DMS79 treated with DMSO at 0.1 percent for 48 hours (cell line): ENCODE measurements at regions not wholly inside any gene's neighbourhood (a gene's known extent, or its start where the extent isn't known, plus 50 kb on each side); places are given as distances from the start of the nearest gene placed in this dataset.
"Not testable (repeated sequence)": the region's sequence is repeated elsewhere in the genome, so short reads cannot be mapped to it uniquely, and the experiment has no call there.

Experiments
- DNase-seq: peaks from one replicate; lab custom pipeline; 2025; lab: John Stamatoyannopoulos, UW

DNA sequence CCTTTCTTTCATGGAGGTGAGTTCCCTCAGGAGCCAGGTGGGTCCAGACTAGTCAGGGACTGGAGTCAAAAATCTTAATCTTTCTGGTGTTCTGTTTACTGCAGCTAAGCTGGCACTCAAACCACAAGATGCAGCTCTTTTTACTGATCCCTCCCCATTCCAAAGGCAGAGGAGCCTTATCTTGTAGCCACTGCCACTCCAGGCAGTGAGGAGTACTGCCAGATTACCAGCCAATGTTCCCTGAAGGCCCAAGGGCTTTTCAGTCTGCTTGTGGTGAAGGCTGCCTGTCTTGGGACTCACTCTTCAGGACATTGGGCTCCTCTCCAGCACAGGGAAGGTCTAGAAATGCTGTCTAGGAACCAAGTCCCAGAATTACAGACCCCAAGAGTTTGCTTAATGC is 490.4 kb upstream of the ADGRB3 start:
- DNase-seq = no peak

DNA sequence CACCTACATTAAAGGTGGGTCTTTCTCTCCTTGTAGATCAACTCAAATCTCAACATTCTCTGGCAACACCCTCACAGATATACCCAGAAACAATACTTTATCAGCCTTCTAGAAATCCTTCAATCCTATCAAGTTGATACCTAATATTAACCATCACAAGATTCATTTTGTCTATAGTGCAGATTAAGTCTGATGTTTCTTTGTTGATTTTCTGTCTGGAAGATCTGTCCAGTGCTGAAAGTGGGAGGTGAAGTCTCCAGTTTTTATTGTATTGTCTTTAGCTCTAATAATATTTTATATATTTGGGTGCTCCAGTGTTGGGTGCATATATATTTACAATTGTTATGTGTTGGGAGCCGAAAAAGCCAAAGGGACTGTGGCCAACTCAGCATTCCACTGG is 493.9 kb upstream of the ADGRB3 start:
- DNase-seq = no peak

DNA sequence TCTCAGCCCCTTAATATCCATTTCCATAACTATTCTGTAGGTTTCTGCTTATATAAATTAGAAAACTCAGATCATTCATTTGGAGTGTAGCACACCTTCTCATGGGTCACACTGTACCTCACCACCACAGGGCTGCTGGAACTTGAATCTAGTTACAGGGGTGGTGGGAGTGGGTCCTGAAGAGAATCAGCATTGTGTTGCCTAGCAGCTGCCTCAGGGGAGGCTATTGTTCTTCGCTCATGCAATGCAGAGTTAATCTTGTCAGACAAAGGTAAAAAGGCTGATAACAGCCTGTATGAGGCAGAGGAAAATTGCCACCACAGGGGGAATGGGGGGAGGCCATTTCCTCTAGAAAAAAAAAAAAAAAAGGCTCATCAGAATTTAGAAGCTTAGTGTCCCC is 496.0 kb upstream of the ADGRB3 start:
- DNase-seq = no peak

DNA sequence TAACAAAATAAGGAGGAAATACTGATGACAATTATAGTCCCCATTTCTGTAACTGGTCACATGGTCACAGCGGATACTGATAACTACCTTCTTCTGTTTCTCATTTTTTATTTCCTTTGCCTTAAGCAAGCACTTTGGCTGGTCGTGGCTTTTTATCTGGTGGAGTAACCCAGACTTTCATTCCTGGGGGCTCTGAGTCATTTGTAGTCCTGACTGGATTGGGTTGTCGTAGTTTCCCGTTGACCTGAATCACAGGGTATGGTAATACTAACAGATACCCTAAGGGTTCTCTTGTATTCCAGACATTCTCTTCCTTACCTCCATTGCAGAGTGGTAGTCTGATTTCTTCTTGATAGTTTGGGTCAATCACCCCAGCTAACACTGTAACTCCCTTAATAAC is 500.3 kb upstream of the ADGRB3 start:
- DNase-seq = no peak

DNA sequence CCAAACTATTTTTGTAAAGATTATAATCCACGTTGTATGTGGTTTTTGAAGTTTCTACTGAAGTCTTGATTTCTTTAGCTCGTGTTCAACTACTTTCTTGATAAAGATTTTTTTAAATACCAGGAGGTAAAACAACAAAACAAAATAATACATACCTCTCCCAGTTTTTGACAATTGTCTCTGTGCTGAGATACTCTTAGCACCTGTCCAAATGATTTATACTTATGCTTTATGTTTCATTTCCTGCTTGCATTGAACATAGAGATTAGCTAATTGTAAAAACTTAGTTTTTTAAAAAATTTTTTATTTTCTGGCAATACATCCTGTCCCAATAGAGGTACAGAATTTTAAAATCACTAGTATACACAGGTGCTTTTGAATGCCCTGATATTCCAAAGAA is 506.9 kb upstream of the ADGRB3 start:
- no peak for DNase-seq

DNA sequence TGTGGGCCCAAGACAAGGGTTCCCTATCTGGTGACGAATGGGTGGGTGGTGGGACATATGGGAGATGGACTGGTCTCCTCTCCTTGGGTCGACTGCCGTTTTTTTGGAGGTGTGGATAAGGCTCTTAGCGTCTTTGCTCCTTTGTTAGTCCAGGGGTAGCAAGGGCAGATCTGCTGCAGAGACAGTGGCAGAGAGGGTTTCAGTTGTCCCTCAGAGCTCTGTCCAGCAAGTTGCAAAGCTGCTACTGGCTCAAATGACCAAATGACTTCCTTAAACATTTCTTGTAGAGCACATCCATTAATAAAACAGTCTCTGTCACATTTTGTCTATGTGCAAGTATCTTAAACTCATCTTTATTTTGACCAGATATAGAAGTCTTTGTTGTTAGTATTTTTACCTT is 508.0 kb upstream of the ADGRB3 start:
- DNase-seq = no peak

DNA sequence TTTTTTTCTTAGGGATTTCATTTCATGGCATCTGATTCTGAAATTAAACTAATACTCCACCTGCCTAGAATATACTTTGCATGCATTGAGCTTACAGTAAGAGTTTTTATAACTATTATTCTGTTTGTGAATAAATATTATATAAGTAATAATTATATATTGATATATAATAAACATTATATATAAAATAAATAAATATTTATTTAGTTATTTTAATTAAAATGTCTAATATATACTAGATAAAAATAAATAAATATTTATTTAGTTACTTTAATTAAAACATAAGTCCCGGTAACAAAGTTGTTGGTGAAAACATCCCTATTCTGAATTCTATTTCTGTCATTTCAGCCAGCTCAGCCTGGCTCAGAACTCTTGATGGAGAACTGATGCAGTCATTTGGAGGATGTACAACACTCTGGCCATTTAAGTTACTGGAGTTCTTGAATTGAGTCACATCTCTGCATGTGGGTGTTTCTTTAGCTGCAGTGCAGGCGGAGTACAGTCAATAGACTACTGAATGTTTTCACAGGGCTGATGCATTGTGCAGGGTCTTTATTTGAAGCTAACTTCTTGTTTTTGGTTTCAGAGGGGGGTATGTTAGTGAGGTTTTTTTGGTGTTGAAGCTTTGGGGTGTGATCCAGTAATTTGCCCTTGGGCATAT is 508.9 kb upstream of the ADGRB3 start:
- DNase-seq = no peak

DNA sequence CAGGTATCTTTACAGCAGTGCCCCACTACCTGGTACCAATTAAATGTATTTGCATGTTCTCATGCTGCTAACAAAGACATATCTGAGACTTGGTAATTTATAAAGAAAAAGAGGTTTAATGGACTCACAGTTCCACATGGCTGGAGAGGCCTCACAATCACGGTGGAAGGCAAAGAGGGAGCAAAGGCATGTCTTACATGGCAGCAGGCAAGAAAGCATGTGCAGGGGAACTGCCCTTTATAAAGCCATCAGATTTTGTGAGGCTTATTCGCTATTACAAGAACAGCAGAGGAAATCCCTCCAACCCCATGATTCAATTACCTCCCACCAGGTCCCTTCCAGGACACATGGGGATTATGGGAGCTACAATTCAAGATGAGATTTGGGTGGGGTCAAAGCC is 512.1 kb upstream of the ADGRB3 start:
- not testable (repeated sequence) for DNase-seq

DNA sequence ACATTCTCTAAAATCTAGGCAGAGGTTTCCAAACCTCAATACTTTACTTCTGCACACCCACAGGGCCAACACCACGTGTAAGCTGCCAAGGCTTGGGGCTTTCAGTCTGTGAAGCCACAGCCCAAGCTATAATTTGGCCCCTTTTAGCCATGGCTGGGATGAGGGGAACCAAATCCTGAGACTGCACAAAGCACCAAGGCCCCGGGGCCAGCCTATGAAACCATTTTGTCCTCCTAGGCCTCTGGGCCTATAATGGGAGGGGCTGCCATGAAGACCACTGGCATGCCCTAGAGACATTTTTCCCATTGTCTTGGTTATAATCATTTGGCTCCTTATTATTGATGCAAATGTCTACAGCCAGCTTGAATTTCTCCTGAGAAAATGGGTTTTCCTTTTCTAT is 513.0 kb upstream of the ADGRB3 start:
- DNase-seq = no peak

DNA sequence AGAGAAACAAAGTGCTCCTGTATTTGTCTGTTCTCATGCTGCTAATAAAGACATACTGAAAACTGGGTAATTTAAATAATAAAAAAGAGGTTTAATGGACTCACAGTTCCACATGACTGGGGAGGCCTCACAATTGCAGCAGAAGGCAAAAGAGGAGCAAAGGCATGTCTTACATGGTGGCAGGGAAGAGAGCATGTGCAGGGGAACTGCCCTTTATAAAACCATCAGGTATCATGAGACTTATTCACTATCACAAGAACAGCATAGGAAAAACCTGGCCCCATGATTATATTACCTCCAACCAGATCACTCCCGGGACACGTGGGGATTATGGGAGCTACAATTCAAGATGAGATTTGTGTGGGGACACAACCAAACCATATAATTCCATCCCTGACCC is 514.1 kb upstream of the ADGRB3 start:
- DNase-seq = not testable (repeated sequence)

DNA sequence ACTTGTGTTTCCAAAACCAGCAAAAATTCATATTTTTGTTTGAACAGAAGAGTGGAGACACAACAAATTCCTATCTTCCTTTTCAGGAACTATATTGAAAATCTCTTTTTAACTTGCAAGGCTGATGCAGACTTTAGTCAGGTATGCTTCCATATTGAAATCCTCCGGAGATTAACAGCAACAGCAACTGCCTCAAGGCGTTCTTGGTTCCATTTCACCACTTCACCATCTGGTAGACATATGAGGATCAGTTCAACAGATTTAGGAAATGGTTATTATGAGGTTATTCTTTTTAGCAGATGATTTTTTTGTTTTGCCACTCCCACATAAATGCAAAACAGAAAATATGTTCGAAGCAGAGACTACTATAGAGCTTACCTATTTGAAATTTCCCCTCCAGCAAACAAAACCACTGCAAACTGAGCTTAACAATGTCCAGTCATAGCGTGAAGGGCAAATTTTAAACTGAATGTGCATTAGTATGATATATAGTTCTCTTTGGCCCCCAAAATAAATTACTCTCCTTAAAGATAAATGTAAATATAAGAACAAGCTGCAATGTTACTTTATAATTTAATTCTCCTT is 520.5 kb upstream of the ADGRB3 start:
- DNase-seq = no peak

DNA sequence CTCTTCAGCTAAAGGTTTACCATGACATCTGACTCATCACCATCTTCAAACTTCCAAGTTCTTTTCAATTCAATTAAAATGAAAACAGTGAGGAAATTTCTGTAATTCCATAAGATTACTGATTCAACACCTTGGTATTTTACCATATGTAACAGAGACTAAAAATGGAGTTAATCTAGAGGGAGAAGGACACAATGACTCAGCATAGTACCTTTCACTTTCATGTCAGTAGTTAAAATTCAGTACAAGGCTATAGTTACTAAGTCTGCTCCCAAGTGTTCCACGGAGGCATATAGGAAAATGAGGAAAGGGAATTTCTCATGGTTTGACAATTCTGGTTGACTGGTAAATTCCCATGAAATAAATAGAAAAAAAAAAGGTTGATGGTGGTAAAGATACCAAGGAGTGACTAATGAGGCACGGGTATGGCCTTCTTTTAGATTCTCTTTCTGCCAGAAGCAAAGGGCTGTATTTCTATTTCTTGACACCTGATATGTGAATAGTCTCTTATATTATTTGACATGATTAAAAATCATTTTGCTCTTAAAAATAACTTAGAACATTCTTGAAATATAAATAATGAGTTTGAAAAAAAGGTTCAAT is 526.7 kb upstream of the ADGRB3 start:
- DNase-seq = no peak

DNA sequence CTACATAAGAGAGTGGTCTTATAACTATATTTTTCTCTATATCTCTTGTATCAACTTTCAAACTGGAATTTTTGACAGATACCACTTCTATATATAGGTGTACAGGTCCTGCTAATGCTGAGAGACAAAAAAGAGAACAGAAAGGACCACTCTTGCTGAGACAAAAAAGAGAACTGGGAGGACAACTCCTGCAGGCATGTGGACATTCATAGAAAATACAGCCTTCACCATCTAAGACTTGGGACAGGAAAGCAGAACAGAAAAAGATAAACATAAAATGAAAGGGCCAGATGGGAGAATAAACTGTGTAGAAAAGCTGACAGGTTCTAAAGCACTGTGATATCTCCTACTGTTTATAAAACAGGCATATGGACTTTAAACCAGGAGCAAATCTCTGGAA is 541.0 kb upstream of the ADGRB3 start:
- DNase-seq = no peak

DNA sequence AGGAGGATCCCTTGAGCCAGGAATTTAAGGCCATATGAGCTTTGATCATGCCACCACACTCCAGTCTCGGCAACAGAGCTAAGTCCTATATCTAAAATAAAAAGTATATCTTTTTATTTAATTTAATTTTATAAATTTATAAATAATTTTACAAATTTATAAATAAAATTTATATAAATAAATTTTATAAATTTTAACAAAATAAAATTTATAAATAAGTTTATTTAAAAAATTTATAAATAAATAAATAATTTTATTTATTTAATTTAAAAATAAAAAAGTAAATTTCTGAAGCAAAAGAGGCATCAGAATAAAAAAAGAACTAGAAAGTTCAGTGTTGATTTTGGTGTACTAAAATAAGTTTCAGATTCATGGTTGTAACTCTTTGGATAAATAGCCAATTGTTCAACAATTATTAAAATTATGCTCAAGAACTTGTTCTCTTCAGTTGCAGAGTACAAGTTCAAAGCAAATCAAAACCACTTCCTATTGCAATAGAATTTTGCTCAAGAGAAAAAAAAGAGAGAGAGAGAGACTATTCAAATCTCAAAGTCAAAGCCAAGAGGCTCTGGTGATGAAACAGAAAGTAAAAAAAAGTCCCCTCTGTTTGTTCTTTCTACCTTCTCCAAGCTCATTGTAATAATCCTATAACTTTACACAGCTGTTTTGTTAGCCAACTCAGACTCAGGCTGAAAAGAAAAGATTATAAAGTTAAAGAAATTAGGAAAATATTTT is 547.5 kb upstream of the ADGRB3 start:
- no peak for DNase-seq

DNA sequence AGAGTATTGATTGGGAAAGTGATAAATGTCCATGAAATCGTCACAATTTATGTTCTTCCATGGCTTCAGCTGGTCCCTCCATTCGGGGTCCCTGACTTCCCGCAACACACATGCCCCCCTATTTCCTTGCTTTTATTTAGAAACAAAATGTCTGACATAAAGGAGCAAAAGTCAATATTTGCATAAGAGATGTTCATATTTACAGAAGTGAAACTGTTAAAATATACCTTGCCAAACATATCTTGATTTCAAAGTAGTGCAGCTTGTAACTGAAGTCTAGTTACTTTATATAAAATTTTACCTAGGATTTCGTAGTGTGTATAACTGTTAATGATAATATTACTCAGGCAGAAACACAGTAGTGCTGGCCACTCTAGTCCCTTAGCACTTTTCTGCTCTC is 548.9 kb upstream of the ADGRB3 start:
- no peak for DNase-seq

DNA sequence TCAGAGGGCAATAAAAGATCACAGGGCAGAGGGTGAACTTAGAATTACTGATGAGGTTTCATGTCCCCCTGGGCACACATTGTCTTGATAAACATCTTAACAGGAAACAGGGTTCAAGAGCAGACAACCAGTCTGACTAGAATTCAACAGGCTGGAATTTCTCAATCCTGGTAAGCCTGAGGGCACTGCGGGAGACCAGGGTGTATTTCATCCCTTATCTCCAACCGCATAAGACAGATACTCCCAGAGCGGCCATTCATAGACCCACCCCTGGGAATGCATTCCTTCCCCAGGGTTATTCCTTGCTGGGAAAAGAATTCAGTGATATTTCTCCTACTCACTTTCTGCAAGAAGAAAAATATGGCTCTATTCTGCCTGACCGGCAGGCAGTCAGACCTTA is 549.5 kb upstream of the ADGRB3 start:
- DNase-seq = not testable (repeated sequence)

DNA sequence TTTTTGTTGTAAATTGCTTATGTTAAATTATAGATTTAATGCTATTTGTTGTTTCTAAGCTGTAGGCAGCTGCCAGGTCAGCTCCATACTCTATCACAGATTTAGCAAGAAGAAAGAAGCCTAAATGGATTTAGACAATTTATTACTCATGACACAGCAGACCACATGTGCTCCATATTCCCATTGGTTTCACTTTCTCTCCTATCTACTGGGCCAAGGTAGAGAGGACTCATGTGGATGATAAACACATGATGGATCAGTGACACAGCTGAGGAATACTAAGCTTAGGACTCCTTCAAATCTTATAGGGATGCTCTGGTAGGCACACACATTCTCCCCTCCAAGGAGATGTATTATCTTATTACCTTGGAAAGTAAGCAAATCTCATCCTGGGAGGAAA is 553.0 kb upstream of the ADGRB3 start:
- DNase-seq = no peak

DNA sequence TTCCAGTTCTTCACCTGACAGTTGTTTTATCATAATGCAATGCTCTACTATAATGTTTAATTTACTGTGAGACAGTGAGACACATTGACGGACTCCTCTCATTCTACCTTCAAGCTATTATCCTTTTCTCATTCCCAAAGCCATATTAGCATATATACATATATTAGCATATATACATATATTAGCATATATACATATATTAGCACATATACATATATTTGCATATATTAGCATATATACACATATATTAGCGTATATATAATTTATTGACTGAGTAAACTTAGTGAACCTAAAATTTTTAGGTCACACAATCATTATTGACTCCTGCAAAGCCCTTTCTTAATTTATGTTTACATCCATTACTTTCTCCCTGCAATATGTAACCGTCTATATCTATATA is 555.0 kb upstream of the ADGRB3 start:
- no peak for DNase-seq

DNA sequence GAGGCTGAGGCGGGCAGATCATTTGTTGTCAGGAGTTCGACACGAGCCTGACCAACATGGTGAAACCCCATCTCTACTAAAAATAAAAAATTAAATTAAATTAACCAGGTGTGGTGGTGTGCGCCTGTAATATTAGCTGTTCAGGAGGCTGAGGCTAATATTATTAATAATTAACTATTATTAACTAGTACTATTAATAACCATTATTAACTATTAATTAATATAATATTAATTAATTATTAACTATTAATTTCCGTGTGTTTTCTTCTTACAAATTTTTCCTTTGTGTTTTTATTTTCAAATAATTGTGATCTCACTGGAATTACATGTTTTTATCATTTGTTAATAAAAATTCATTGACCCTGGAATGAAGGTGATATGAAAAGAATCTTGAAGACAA is 557.4 kb upstream of the ADGRB3 start:
- no peak for DNase-seq

DNA sequence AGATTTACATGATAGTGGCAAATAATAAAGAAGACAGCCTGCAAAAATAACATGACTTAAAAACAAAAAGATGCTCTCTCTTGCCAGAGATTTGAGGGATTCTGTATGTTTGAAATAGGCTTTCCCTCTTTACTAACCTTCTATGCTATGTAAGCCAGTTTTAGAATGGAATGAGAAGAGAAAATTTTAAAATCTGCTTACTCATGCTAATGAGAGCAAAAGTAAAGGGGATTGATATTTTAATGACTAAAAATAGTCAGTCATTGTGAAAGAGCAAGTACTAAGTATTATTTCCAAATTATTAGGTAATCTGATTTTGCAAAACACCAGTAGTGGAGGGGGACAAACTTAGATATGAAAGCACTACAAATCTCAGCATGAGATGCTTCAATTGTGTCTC is 563.3 kb upstream of the ADGRB3 start:
- DNase-seq = no peak

DNA sequence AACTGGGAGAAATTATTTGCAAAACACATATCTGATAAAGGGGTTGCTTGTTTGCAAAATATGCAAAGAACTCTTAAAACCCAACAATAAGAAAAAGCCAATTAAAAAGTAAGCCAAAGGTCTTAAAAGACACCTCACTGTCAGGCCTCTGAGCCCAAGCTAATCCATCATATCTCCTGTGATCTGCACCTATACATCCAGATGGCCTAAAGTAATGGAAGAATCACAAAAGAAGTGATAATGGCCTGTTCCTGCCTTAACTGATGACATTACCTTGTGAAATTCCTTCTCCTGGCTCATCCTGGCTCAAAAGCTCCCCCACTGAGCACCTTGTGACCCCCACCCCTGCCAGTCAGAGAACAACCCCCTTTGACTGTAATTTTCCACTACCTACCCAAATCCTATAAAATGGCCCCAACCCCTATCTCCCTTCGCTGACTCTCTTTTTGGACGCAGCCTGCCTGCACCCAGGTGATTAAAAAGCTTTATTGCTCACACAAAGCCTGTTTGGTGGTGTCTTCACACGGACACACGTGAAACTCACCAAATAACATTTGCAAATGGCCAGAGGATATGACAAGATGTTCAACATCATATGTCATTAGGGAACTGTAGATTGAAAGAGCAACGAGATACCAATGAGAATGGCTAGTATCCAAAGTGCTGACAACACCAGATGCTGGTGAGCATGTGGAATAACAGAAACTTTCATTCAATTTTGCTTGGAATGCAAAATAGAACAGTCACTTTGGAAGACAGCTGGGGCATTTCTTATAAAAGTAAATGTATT is 565.0 kb upstream of the ADGRB3 start:
- no peak for DNase-seq

DNA sequence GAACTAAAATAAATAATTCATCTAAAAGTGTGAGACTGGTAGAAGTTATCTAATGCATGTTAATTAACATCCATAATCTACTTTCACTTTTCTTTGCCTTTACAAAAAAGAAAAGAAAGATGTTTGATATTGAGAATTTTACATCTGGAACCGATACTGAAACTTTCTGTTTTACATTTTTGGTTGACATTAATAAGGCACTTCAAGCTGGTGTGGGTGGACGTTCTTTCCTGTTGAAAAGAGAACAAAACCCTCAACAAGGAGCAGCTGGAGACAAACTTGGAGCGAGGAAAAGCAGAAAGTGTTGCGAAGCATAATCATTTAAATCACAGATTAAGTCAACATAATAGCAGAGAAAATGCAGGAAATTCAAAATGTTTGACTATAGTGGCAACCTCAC is 575.2 kb upstream of the ADGRB3 start:
- no peak for DNase-seq
